Ishikawa (cell line): ENCODE measurements at regions not wholly inside any gene's neighbourhood (a gene's known extent, or its start where the extent isn't known, plus 50 kb on each side); places are given as distances from the start of the nearest gene placed in this dataset.

Source experiments
- CEBPB ChIP-seq: IDR thresholded peaks from 2 replicates; pipeline ENCODE4 v1.6.1; 2012
- CREB1 ChIP-seq: IDR thresholded peaks from 2 replicates; pipeline ENCODE4 v1.6.1; 2012; ENCODE audit warnings: low read depth
- EGR1 ChIP-seq: IDR thresholded peaks from 2 replicates; pipeline ENCODE4 v1.6.1; 2012
- EP300 ChIP-seq: IDR thresholded peaks from 2 replicates; pipeline ENCODE4 v1.6.1; 2012; ENCODE audit warnings: borderline replicate concordance
- FOXM1 ChIP-seq: IDR thresholded peaks from 2 replicates; pipeline ENCODE4 v1.6.1; 2012; ENCODE audit warnings: low read depth, borderline replicate concordance
- MAX ChIP-seq: IDR thresholded peaks from 2 replicates; pipeline ENCODE4 v1.6.1; 2012
- NFIC ChIP-seq: IDR thresholded peaks from 2 replicates; pipeline ENCODE4 v1.6.1; 2012
- RAD21 ChIP-seq: IDR thresholded peaks from 2 replicates; pipeline ENCODE4 v1.6.1; 2012; ENCODE audit warnings: low read depth
- REST ChIP-seq: IDR thresholded peaks from 2 replicates; pipeline ENCODE4 v1.6.1; 2012; ENCODE audit warnings: low read depth, mild to moderate bottlenecking
- TAF1 ChIP-seq: IDR thresholded peaks from 2 replicates; pipeline ENCODE4 v1.6.1; 2012; ENCODE audit warnings: low read depth, mild to moderate bottlenecking
- TCF12 ChIP-seq: IDR thresholded peaks from 2 replicates; pipeline ENCODE4 v1.6.1; 2012; ENCODE audit warnings: low read depth
- TEAD4 ChIP-seq: IDR thresholded peaks from 2 replicates; pipeline ENCODE4 v1.6.1; 2012
- USF1 ChIP-seq: IDR thresholded peaks from 2 replicates; pipeline ENCODE4 v1.6.1; 2012
- YY1 ChIP-seq: IDR thresholded peaks from 2 replicates; pipeline ENCODE4 v1.6.1; 2012; ENCODE audit warnings: low read depth
- ZBTB7A ChIP-seq: IDR thresholded peaks from 2 replicates; pipeline ENCODE4 v1.6.1; 2012; ENCODE audit warnings: low read depth

GRCh38 chr3:7847521-7847920 lies 654.1 kb upstream of the LMCD1 start:
- TF ChIP-seq YY1 (no peak), MAX (no peak), TAF1 (no peak), EGR1 (no peak), USF1 (no peak), TEAD4 (no peak), TCF12 (no peak), ZBTB7A (no peak), CREB1 (no peak), CEBPB (no peak), RAD21 (no peak), NFIC (no peak), FOXM1 (no peak), REST (no peak), EP300 (no peak)

GRCh38 chr3:7854266-7854665 lies 647.4 kb upstream of the LMCD1 start:
- TF ChIP-seq ZBTB7A = no peak
- no peak for TF ChIP-seq CREB1
- no peak for TF ChIP-seq USF1
- no peak for TF ChIP-seq CEBPB
- TF ChIP-seq TEAD4 = no peak
- no peak for TF ChIP-seq TCF12
- no peak for TF ChIP-seq EP300
- TF ChIP-seq EGR1 = no peak
- TF ChIP-seq MAX = no peak
- TF ChIP-seq REST = no peak
- TF ChIP-seq RAD21 = no peak
- no peak for TF ChIP-seq FOXM1
- no peak for TF ChIP-seq TAF1

- no peak for TF ChIP-seq CREB1
- no peak for TF ChIP-seq EGR1
- no peak for TF ChIP-seq FOXM1
- no peak for TF ChIP-seq EP300
- TF ChIP-seq RAD21 = no peak
- TF ChIP-seq NFIC = no peak
- TF ChIP-seq TAF1 = no peak
- no peak for TF ChIP-seq TCF12
- no peak for TF ChIP-seq YY1
Observed at GRCh38 chr3:7854721-7855120, 646.9 kb upstream of the LMCD1 start.

GRCh38 chr3:7865611-7866010 lies 636.0 kb upstream of the LMCD1 start:
- TF ChIP-seq REST (no peak), NFIC (no peak), TEAD4 (no peak), USF1 (no peak), EP300 (no peak)

- TF ChIP-seq USF1 = no peak
Observed at GRCh38 chr3:7867587-7867986, 634.0 kb upstream of the LMCD1 start.
